GM18499 (cell line): ENCODE measurements at regions not wholly inside any gene's neighbourhood (a gene's known extent, or its start where the extent isn't known, plus 50 kb on each side); places are given as distances from the start of the nearest gene placed in this dataset.

ENCODE experiments used
- ATAC-seq: cut with Tn5 transposase; IDR thresholded peaks from one replicate; pipeline ENCODE4 v1.9.1; 2021; ENCODE audit warnings: moderate number of reproducible peaks; ENCODE audit not compliant: insufficient read depth, unreplicated experiment

GRCh38 chr1:87194271-87194774, 134.4 kb upstream of the LMO4 start:
- no peak for ATAC-seq

- no peak for ATAC-seq
These were observed 133.8 kb upstream of the LMO4 start for GRCh38 chr1:87194856-87195255.

- no peak for ATAC-seq
These were observed 132.4 kb upstream of the LMO4 start for GRCh38 chr1:87196110-87196827.

- ATAC-seq: no peak
These were observed 131.5 kb upstream of the LMO4 start for GRCh38 chr1:87197156-87197555.

GRCh38 chr1:87197641-87198040, 131.0 kb upstream of the LMO4 start:
- ATAC-seq: no peak

- ATAC-seq: no peak
These were observed 127.6 kb upstream of the LMO4 start for GRCh38 chr1:87200875-87201638.

- no peak for ATAC-seq
These were observed 126.9 kb upstream of the LMO4 start for GRCh38 chr1:87201768-87202167.

- no peak for ATAC-seq
These were observed 126.2 kb upstream of the LMO4 start for GRCh38 chr1:87202451-87202850.

GRCh38 chr1:87202922-87203655, 125.6 kb upstream of the LMO4 start:
- ATAC-seq: peak; percentile 91

GRCh38 chr1:87203904-87204303, 124.8 kb upstream of the LMO4 start:
- no peak for ATAC-seq

GRCh38 chr1:87204441-87204840, 124.2 kb upstream of the LMO4 start:
- no peak for ATAC-seq

GRCh38 chr1:87204921-87205320, 123.8 kb upstream of the LMO4 start:
- no peak for ATAC-seq

- no peak for ATAC-seq
These were observed 122.4 kb upstream of the LMO4 start for GRCh38 chr1:87206044-87206831.

GRCh38 chr1:87208080-87208479, 120.6 kb upstream of the LMO4 start:
- no peak for ATAC-seq

- ATAC-seq: no peak
These were observed 119.7 kb upstream of the LMO4 start for GRCh38 chr1:87208931-87209330.

- ATAC-seq: no peak
These were observed 118.5 kb upstream of the LMO4 start for GRCh38 chr1:87210151-87210550.

GRCh38 chr1:87212431-87213134, 116.1 kb upstream of the LMO4 start:
- no peak for ATAC-seq

- ATAC-seq: no peak
These were observed 115.6 kb upstream of the LMO4 start for GRCh38 chr1:87213135-87213515.

- no peak for ATAC-seq
These were observed 113.1 kb upstream of the LMO4 start for GRCh38 chr1:87215592-87215991.

- no peak for ATAC-seq
These were observed 110.1 kb upstream of the LMO4 start for GRCh38 chr1:87218618-87219017.
